Activated T-cell treated with anti-CD3 and anti-CD28 coated beads, Interleukin-2, amount 50 U/mL, for 24 hours (primary cell): ENCODE measurements at regions not wholly inside any gene's neighbourhood (a gene's known extent, or its start where the extent isn't known, plus 50 kb on each side); places are given as distances from the start of the nearest gene placed in this dataset.

Experiments
- DNase-seq: peaks from one replicate; pipeline ENCODE4 v3.0.0-alpha.2; 2020
- H3K27ac Mint-ChIP-seq: 2 replicates; pipeline ENCODE4 v1.8.0; 2020; ENCODE audit warnings: mild to moderate bottlenecking, mixed read lengths
- H3K27me3 Mint-ChIP-seq: 2 replicates; pipeline ENCODE4 v1.8.0; 2020; ENCODE audit warnings: mixed read lengths
- H3K36me3 Mint-ChIP-seq: 2 replicates; pipeline ENCODE4 v1.8.0; 2020; ENCODE audit warnings: low read depth, mixed read lengths
- H3K4me1 Mint-ChIP-seq: 2 replicates; pipeline ENCODE4 v1.8.0; 2020; ENCODE audit warnings: low read depth, mixed read lengths
- H3K4me3 Mint-ChIP-seq: 2 replicates; pipeline ENCODE4 v1.8.0; 2020; ENCODE audit warnings: mild to moderate bottlenecking, moderate library complexity, mixed read lengths
- H3K9me3 Mint-ChIP-seq: 2 replicates; pipeline ENCODE4 v1.8.0; 2020; ENCODE audit warnings: mixed read lengths

- peaks cover 5% of the 10 kb centered on the region for H3K9me3 Mint-ChIP-seq
- no peaks in the 10 kb centered on the region for H3K4me1 Mint-ChIP-seq
- H3K36me3 Mint-ChIP-seq = no peaks in the 10 kb centered on the region
- no peak overlapping the region for H3K4me3 Mint-ChIP-seq
- DNase-seq = no peak
- no peak overlapping the region for H3K27ac Mint-ChIP-seq
- H3K27me3 Mint-ChIP-seq = no peaks in the 10 kb centered on the region
These were observed 1948.4 kb downstream of the C4orf33 start for GRCh38 chr4:131044368-131044767.

DNA sequence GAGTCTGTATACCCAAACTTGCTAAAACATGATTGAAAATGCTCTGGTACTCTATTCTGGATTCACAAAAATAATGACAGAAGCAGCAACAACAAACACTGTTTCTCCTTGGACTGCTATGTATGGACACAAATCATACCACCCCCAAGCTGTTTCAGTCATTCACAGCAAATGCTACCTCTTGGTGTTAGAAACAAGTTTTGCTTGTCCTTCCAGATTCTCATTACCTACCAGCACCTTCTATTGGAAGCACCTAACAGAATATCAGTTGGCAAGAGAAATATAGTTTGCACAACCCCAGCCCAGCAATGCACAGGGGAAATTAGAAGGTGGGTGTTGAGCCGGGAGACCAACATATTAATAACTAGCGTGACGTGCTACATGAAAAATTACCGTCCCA lies 1950.9 kb downstream of the C4orf33 start:
- Mint-ChIP-seq H3K4me1 (no peaks in the 10 kb centered on the region), H3K27me3 (no peaks in the 10 kb centered on the region), H3K4me3 (no peak overlapping the region), H3K27ac (no peak overlapping the region), H3K36me3 (no peaks in the 10 kb centered on the region), H3K9me3 (peaks cover 5% of the 10 kb centered on the region)
- DNase-seq = no peak

DNA sequence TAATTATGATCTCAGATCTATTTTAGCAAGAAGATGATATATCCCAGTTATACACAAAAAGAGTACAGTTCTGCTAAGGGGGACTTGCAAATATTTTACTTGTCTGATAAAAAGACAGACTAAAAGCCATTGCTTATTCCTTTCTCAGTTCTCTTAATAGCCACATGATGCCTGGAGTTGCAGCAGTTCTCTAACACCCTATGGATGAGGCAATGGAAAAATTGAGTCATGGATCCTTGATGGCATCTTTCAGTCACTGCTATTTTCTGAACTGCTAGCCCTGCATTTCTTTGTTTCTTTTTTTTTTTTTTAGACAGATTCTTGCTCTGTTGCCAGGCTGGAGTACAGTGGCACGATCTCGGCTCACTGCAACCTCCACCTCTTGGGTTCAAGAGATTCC lies 1956.7 kb downstream of the C4orf33 start:
- Mint-ChIP-seq H3K9me3 (peaks cover 5% of the 10 kb centered on the region), H3K27me3 (no peaks in the 10 kb centered on the region), H3K27ac (no peak overlapping the region), H3K4me3 (no peak overlapping the region), H3K4me1 (no peaks in the 10 kb centered on the region), H3K36me3 (no peaks in the 10 kb centered on the region)
- DNase-seq = no peak

DNA sequence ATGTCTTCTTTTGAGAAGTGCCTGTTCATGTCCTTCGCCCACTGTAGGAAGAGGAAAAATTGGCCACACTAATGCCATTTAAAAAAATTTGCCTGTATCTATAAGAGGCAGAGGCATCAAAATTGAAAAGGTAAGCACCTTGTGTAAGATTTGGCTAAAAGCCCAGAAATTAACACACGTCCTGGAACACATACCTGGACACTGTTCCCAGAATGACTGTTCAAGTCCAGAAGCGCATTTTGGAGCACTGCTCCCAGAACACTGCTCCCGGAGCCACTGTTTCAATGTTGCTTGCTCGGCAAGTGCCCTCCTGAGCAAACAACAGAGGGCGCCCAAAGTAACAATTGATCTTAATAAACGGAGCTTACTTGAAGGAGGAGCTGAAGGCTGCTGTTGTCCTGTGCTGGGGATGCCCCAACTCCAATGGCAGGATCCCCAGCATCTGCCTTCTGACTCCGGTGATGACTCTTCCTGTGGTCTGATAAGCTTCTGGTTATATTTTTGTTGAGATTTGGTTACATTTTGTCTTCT lies 1958.6 kb downstream of the C4orf33 start:
- DNase-seq = no peak
- Mint-ChIP-seq H3K27ac (no peak overlapping the region), H3K36me3 (no peaks in the 10 kb centered on the region), H3K4me3 (no peak overlapping the region), H3K9me3 (peaks cover 7% of the 10 kb centered on the region), H3K27me3 (no peaks in the 10 kb centered on the region), H3K4me1 (no peaks in the 10 kb centered on the region)

DNA sequence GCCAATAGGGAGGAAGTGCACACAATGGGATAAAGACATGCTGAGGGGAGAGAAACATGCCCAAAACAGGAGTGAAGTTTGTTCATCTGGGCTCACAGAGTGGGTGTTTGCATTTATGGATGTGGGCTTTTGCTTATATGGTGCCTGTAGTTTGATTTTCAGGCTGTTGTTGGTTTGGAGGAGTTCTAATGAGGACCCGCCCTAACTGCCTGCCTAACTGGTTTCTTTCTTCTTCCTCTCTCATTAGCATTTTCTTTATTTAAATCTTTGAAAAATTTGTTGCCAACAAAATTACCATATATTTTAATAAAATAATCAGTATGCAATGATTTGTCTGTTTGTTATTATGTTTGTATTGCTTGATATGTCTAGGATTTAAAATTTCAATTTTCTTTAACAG lies 1965.8 kb downstream of the C4orf33 start:
- H3K36me3 Mint-ChIP-seq = no peaks in the 10 kb centered on the region
- DNase-seq = no peak
- no peak overlapping the region for H3K27ac Mint-ChIP-seq
- no peaks in the 10 kb centered on the region for H3K27me3 Mint-ChIP-seq
- H3K9me3 Mint-ChIP-seq = peaks cover 26% of the 10 kb centered on the region
- no peaks in the 10 kb centered on the region for H3K4me1 Mint-ChIP-seq
- no peak overlapping the region for H3K4me3 Mint-ChIP-seq

- H3K27ac Mint-ChIP-seq = no peak overlapping the region
These were observed 1967.9 kb downstream of the C4orf33 start for GRCh38 chr4:131063878-131064277.

DNA sequence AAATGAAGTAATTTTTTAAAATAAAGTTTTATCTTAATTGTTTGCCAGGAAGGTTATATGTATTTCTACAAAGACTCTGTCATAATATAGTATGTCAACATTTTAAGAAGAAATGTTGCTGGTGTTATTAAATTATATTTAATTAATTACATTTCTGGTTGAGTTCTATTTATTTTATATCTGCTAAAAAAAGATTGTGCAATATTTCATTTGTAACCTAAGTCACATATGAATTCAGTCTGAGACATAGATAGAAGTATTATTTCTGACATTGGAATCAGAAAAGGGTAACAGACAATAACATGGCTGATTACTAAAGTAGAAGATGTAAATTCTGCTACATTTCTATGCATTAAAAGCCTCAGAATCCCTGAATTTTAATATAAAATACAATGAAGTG lies 1985.1 kb downstream of the C4orf33 start:
- H3K4me3 Mint-ChIP-seq = no peak overlapping the region
- H3K36me3 Mint-ChIP-seq = no peaks in the 10 kb centered on the region
- peaks cover 2% of the 10 kb centered on the region for H3K9me3 Mint-ChIP-seq
- no peak for DNase-seq
- no peaks in the 10 kb centered on the region for H3K4me1 Mint-ChIP-seq
- no peak overlapping the region for H3K27ac Mint-ChIP-seq
- no peaks in the 10 kb centered on the region for H3K27me3 Mint-ChIP-seq

More at GRCh38 chr4:131063878-131064277, 1967.9 kb downstream of the C4orf33 start:
- Mint-ChIP-seq H3K27me3 (no peaks in the 10 kb centered on the region), H3K36me3 (no peaks in the 10 kb centered on the region), H3K4me1 (no peaks in the 10 kb centered on the region), H3K9me3 (peaks cover 20% of the 10 kb centered on the region), H3K4me3 (no peak overlapping the region)
- no peak for DNase-seq

DNA sequence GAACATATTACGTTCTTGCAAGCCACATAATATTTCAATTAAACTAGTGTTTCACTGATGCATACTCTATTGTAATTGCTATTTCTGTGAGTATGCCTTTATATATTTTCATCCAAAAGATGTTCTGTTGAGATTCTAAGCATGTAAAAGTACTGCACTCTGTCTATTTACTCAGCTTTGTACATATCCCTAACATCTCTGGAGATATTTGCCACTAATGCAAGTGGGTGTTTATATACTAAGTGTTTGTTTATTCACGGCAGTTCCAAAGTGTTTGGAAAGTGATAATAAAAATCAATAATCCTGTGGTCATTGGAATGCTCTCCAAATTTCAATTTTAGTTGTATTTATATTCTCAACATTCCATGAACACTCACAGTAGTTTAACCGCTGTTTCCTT lies 1989.0 kb downstream of the C4orf33 start:
- H3K9me3 Mint-ChIP-seq = peaks cover 2% of the 10 kb centered on the region
- H3K27me3 Mint-ChIP-seq = no peaks in the 10 kb centered on the region
- H3K4me1 Mint-ChIP-seq = no peaks in the 10 kb centered on the region
- DNase-seq = no peak
- H3K36me3 Mint-ChIP-seq = no peaks in the 10 kb centered on the region
- H3K27ac Mint-ChIP-seq = no peak overlapping the region
- H3K4me3 Mint-ChIP-seq = no peak overlapping the region

GRCh38 chr4:131091896-131092295 lies 1995.9 kb downstream of the C4orf33 start:
- no peaks in the 10 kb centered on the region for H3K36me3 Mint-ChIP-seq
- H3K4me3 Mint-ChIP-seq = no peak overlapping the region
- DNase-seq = no peak
- H3K27me3 Mint-ChIP-seq = no peaks in the 10 kb centered on the region
- no peaks in the 10 kb centered on the region for H3K4me1 Mint-ChIP-seq
- H3K9me3 Mint-ChIP-seq = peaks cover 2% of the 10 kb centered on the region
- no peak overlapping the region for H3K27ac Mint-ChIP-seq

DNA sequence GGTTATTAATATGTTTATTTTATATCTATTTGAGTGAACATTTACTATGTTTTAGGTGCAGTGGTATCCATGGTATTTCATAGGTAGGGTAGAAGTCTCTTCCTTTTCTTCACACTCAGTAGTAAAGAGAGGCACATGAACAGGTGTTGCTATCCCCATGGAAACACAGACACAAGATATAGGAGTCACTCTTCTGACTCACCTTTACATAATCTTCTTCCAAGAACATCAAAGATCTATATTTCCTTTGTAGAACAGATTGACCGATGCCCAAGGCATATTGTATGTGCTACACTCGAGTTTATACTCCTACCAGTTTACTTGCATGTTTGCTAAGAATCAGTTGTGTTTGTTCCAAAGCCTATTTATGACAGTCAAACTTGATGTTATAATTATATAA lies 1997.4 kb downstream of the C4orf33 start:
- no peak overlapping the region for H3K27ac Mint-ChIP-seq
- no peaks in the 10 kb centered on the region for H3K36me3 Mint-ChIP-seq
- no peaks in the 10 kb centered on the region for H3K4me1 Mint-ChIP-seq
- H3K27me3 Mint-ChIP-seq = no peaks in the 10 kb centered on the region
- no peak overlapping the region for H3K4me3 Mint-ChIP-seq
- no peak for DNase-seq
- H3K9me3 Mint-ChIP-seq = peaks cover 2% of the 10 kb centered on the region

GRCh38 chr4:131098976-131099375 lies 2003.0 kb downstream of the C4orf33 start:
- peaks cover 12% of the 10 kb centered on the region for H3K9me3 Mint-ChIP-seq
- no peak for DNase-seq
- no peaks in the 10 kb centered on the region for H3K27me3 Mint-ChIP-seq
- H3K36me3 Mint-ChIP-seq = no peaks in the 10 kb centered on the region
- H3K4me1 Mint-ChIP-seq = no peaks in the 10 kb centered on the region
- no peak overlapping the region for H3K4me3 Mint-ChIP-seq
- no peak overlapping the region for H3K27ac Mint-ChIP-seq

- H3K4me1 Mint-ChIP-seq = no peaks in the 10 kb centered on the region
- no peak overlapping the region for H3K27ac Mint-ChIP-seq
- no peak overlapping the region for H3K4me3 Mint-ChIP-seq
- H3K9me3 Mint-ChIP-seq = peaks cover 7% of the 10 kb centered on the region
- DNase-seq = no peak
- no peaks in the 10 kb centered on the region for H3K27me3 Mint-ChIP-seq
- no peaks in the 10 kb centered on the region for H3K36me3 Mint-ChIP-seq
These were observed 2017.3 kb downstream of the C4orf33 start for GRCh38 chr4:131113273-131113672.

- H3K27ac Mint-ChIP-seq = no peak overlapping the region
- H3K4me3 Mint-ChIP-seq = no peak overlapping the region
These were observed 2017.8 kb downstream of the C4orf33 start for GRCh38 chr4:131113704-131114103.

GRCh38 chr4:131119661-131120060 lies 2023.7 kb downstream of the C4orf33 start:
- no peaks in the 10 kb centered on the region for H3K36me3 Mint-ChIP-seq
- DNase-seq = no peak
- no peaks in the 10 kb centered on the region for H3K4me1 Mint-ChIP-seq

More at GRCh38 chr4:131113704-131114103, 2017.8 kb downstream of the C4orf33 start:
- peaks cover 4% of the 10 kb centered on the region for H3K9me3 Mint-ChIP-seq
- H3K27me3 Mint-ChIP-seq = no peaks in the 10 kb centered on the region
- no peaks in the 10 kb centered on the region for H3K36me3 Mint-ChIP-seq
- no peak for DNase-seq
- no peaks in the 10 kb centered on the region for H3K4me1 Mint-ChIP-seq

GRCh38 chr4:131137196-131137595 lies 2011.9 kb upstream of the PCDH10 start:
- H3K36me3 Mint-ChIP-seq = no peaks in the 10 kb centered on the region
- no peaks in the 10 kb centered on the region for H3K4me1 Mint-ChIP-seq
- no peak overlapping the region for H3K27ac Mint-ChIP-seq
- no peak overlapping the region for H3K4me3 Mint-ChIP-seq
- H3K27me3 Mint-ChIP-seq = no peaks in the 10 kb centered on the region
- H3K9me3 Mint-ChIP-seq = peaks cover 6% of the 10 kb centered on the region
- no peak for DNase-seq

More at GRCh38 chr4:131119661-131120060, 2023.7 kb downstream of the C4orf33 start:
- peaks cover 4% of the 10 kb centered on the region for H3K9me3 Mint-ChIP-seq
- no peak overlapping the region for H3K27ac Mint-ChIP-seq
- H3K4me3 Mint-ChIP-seq = no peak overlapping the region
- H3K27me3 Mint-ChIP-seq = no peaks in the 10 kb centered on the region

DNA sequence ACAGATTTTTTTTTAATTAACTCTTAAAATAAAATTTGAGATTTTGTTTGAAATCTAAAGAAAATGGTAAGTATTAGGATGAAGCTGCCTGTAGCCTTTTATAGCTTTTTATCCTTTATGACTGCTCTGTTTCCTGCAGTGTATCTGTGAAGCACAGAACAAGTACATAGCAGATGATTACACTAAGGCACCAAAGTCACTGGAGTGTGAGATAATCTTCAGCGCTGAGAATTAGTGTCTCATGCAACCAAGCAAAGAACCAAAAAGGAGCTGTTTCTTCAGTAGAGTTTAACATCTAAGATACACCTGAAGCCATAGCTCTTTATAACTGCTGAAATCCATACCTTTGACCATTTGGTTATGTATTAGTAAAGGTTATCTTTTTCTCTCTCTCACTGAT lies 1989.8 kb upstream of the PCDH10 start:
- Mint-ChIP-seq H3K9me3 (peaks cover 6% of the 10 kb centered on the region), H3K27me3 (no peaks in the 10 kb centered on the region), H3K4me1 (no peaks in the 10 kb centered on the region), H3K4me3 (no peak overlapping the region), H3K36me3 (no peaks in the 10 kb centered on the region), H3K27ac (no peak overlapping the region)
- DNase-seq = no peak
